GM12865 (cell line): ENCODE measurements at regions not wholly inside any gene's neighbourhood (a gene's known extent, or its start where the extent isn't known, plus 50 kb on each side); places are given as distances from the start of the nearest gene placed in this dataset.

Experiments used
- DNase-seq: peaks from one replicate; pipeline ENCODE4 v3.0.0; 2010; ENCODE audit warnings: low read depth
- H3K4me3 ChIP-seq: 2 replicates; pipeline ENCODE4 v1.5.1; 2011; ENCODE audit warnings: mild to moderate bottlenecking, low read depth, low read length, control low read depth
- CTCF ChIP-seq: IDR thresholded peaks from 2 replicates; pipeline ENCODE4 v1.5.1; 2011; ENCODE audit warnings: low read length, control low read depth, low read depth, inconsistent platforms; ENCODE audit not compliant: insufficient read depth; ENCODE audit errors: missing control alignments

DNA sequence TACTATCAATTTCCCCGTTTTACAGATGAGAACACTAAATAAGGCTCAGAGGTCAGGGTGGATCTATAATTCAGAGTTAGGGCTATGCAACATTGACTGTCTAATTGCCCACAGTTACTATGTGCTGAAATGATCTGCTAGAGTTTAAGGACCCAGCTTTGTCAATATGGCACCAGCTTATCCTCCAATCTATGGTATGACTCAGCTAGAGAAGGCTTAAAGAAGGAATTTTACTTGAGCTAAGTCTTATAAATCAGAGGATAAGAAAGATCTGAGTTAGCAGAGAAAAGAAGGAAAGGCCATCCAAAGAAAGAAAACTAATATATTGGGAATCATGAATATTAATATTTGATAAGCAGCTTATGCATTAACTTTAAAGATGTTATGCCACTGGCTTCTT lies 78.1 kb downstream of the ASB9 start:
- DNase-seq: no peak
- no peak for TF ChIP-seq CTCF
- H3K4me3 ChIP-seq: no peak overlapping the region

GRCh38 chrX:15188039-15188438 lies 81.8 kb downstream of the ASB9 start:
- no peak for DNase-seq
- H3K4me3 ChIP-seq: no peak overlapping the region
- no peak for TF ChIP-seq CTCF

GRCh38 chrX:15177316-15177715 lies 92.6 kb downstream of the ASB9 start:
- no peak overlapping the region for H3K4me3 ChIP-seq
- TF ChIP-seq CTCF: no peak
- DNase-seq: no peak

DNA sequence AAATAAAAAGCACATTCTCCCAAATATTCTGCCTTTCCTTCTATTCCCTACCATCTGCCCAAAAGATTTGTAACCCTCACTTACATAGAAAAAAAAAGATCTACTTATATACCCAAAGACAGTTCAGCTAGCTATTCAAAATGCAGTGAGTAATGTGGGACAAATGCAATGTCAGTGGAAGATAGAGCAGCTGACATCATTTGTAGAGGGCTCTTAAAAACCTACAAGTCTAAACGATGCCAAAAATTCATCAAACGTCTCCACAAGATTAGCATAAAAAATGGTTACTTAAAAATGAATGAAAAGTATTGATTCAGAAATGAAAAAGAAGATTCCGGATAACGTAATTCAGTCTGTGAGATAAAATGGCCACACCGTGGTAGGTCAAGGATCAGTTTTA lies 96.5 kb downstream of the ASB9 start:
- TF ChIP-seq CTCF: no peak
- H3K4me3 ChIP-seq: no peak overlapping the region
- no peak for DNase-seq

DNA sequence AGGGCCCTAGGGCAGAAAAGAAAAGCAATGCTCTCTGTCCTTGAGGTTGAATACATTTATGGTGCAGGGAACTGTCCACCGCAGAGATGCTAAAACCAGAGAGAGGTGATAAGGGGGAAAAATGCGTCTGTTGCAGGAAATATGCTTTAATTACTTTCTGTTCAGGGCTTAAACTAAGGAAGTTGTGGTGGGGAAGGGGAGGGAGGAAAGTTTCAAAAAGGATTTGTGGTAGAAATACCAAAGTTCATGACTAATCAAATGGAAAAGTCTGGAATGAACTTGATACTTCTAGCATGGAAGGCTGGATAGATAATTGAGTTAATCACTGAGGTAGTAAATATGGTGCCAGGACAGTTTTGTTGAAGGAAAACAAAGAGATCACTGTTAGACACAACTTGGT lies 99.0 kb downstream of the ASB9 start:
- H3K4me3 ChIP-seq: no peak overlapping the region
- no peak for TF ChIP-seq CTCF

DNA sequence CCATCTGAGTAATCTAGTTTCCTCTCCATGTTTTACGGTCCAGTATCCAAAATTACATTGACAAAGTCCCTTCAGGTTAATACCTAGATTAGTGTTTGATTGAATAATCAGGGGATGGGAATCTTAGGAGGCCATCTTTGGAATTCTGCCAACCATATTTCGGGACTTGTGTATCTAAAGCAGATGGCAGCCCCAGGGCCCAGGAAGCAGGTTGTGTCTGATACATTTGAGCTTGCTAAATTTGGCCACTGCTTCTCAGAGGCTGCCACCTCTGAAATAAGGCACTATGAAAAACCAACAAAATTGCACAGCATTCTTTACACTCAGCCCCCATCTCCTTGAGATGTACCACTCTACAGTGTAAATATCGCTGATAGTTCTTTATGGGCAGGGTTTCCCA lies 102.1 kb downstream of the ASB9 start:
- no peak for TF ChIP-seq CTCF
- no peak for DNase-seq
- no peak overlapping the region for H3K4me3 ChIP-seq

More for the DNA sequence above, 99.0 kb downstream of the ASB9 start:
- DNase-seq: no peak

- no peak overlapping the region for H3K4me3 ChIP-seq
- no peak for DNase-seq
- no peak for TF ChIP-seq CTCF
Measured at GRCh38 chrX:15165832-15166231, 104.1 kb downstream of the ASB9 start.
